GM12878 (cell line): ENCODE measurements at regions not wholly inside any gene's neighbourhood (a gene's known extent, or its start where the extent isn't known, plus 50 kb on each side); places are given as distances from the start of the nearest gene placed in this dataset.
"Not testable (repeated sequence)": the region's sequence is repeated elsewhere in the genome, so short reads cannot be mapped to it uniquely, and the experiment has no call there.

Experiments used
- ATAC-seq: fragments of 200-7000 bp; cut with Tn5 transposase; 3 replicates; pipeline ENCODE4 v1.9.1; 2020; ENCODE audit warnings: mild to moderate bottlenecking, moderate library complexity
- BruUV-seq: library from RNA; stranded (reverse); fragments of 400-500 nt; replicated peaks from 2 replicates; lab custom pipeline; 2021; lab: Mats Ljungman, UMichigan
- CTCF ChIA-PET: fragments of 300-600 bp; sonication (Branson Sonifier 250); formaldehyde crosslinking; extraction: SDS; loops from one replicate; lab custom pipeline; 2021; ENCODE audit warnings: inconsistent platforms; lab: Yijun Ruan, JAX
- POLR2A ChIA-PET: fragments of 350-600 bp; formaldehyde crosslinking; extraction: SDS; loops from one replicate; lab custom pipeline; 2021; ENCODE audit warnings: inconsistent platforms; lab: Charles Lee
- RAD21 ChIA-PET: fragments of 300-600 bp; sonication (Branson Sonifier 250); formaldehyde crosslinking; loops from one replicate; lab custom pipeline; 2023; ENCODE audit warnings: antibody characterized with exemption; ENCODE audit not compliant: unreplicated experiment; lab: Charles Lee
- SMC1A ChIA-PET: fragments of 300-600 bp; sonication (Branson Sonifier 250); formaldehyde crosslinking; loops from one replicate; lab custom pipeline; 2023; ENCODE audit not compliant: unreplicated experiment, uncharacterized antibody; lab: Charles Lee
- DNase-seq: peaks from one replicate; pipeline ENCODE4 v3.0.0-alpha.2; 2011; ENCODE audit warnings: low read depth, low spot score
- FAIRE-seq: peaks from 3 replicates; lab custom pipeline; 2011; peaks lifted over from hg19 to GRCh38; lab: Jason Lieb, UNC
- H2AFZ ChIP-seq: 2 replicates; pipeline ENCODE4 v1.6.0; 2011; ENCODE audit warnings: low read depth, low read length, control low read depth; ENCODE audit not compliant: control insufficient read depth
- H3K27ac ChIP-seq: 2 replicates; pipeline ENCODE4 v1.5.1; 2011; ENCODE audit warnings: control low read depth; ENCODE audit not compliant: control insufficient read depth, insufficient read depth
- H3K27me3 ChIP-seq, 2 experiments: replicated peaks in 1 of 2; 2 replicates each; pipeline versions ENCODE4 v1.6.0 to v1.6.1; 2011; ENCODE audit warnings: low read length in 1 of 2; ENCODE audit not compliant: control insufficient read depth in 2 of 2, insufficient read depth in 2 of 2
- H3K36me3 ChIP-seq, 2 experiments: 2 replicates each; pipeline ENCODE4 v1.5.1; 2011; ENCODE audit warnings: low read length in 1 of 2; ENCODE audit not compliant: control insufficient read depth in 2 of 2, insufficient read depth in 2 of 2
- H3K4me1 ChIP-seq: 2 replicates; pipeline ENCODE4 v1.6.1; 2011; ENCODE audit warnings: mild to moderate bottlenecking, low read length, moderate library complexity, mixed read lengths; ENCODE audit not compliant: control insufficient read depth, insufficient read depth
- H3K4me2 ChIP-seq: 2 replicates; pipeline ENCODE4 v1.6.0; 2011; ENCODE audit warnings: control low read depth; ENCODE audit not compliant: control insufficient read depth, insufficient read depth
- H3K4me3 ChIP-seq: fragments of 200-600 bp; sonication (generic); 2 replicates; pipeline ENCODE4 v1.5.1; 2016
- H3K79me2 ChIP-seq: 2 replicates; pipeline ENCODE4 v1.6.0; 2011; ENCODE audit warnings: low read length; ENCODE audit not compliant: control insufficient read depth, insufficient read depth
- H3K9ac ChIP-seq: 2 replicates; pipeline ENCODE4 v1.8.0; 2011; ENCODE audit warnings: low read length, control low read depth, mixed read lengths; ENCODE audit not compliant: control insufficient read depth, insufficient read depth
- H3K9me3 ChIP-seq: replicated peaks from 3 replicates; pipeline ENCODE4 v1.5.1; 2011; ENCODE audit warnings: mild to moderate bottlenecking, low read length; ENCODE audit not compliant: control insufficient read depth, insufficient read depth
- H4K20me1 ChIP-seq: 2 replicates; pipeline ENCODE4 v1.6.0; 2011; ENCODE audit not compliant: control insufficient read depth, insufficient read depth
- CEBPB ChIP-seq, 2 experiments: fragments of 150-350 bp in 1 of 2; IDR thresholded peaks; 2 replicates each; pipeline ENCODE4 v1.6.1; 2012 to 2014; ENCODE audit warnings: low read depth in 2 of 2, low read length in 2 of 2, borderline replicate concordance in 1 of 2, inconsistent platforms in 1 of 2
- ESRRA ChIP-seq: IDR thresholded peaks from 2 replicates; pipeline ENCODE4 v1.6.1; 2012; ENCODE audit warnings: mild to moderate bottlenecking, low read length, improper control_type of control experiment
- HCFC1 ChIP-seq: fragments of 150-350 bp; IDR thresholded peaks from 2 replicates; pipeline ENCODE4 v1.6.1; 2014; ENCODE audit warnings: low read length
- NR2C1 ChIP-seq: fragments of 450-650 bp; IDR thresholded peaks from 2 replicates; pipeline ENCODE4 v1.6.1; 2017; ENCODE audit warnings: antibody characterized with exemption, mild to moderate bottlenecking, moderate library complexity
- PKNOX1 ChIP-seq: fragments of 450-650 bp; IDR thresholded peaks from 2 replicates; pipeline ENCODE4 v1.6.1; 2016; ENCODE audit warnings: mild to moderate bottlenecking
- POU2F2 ChIP-seq: IDR thresholded peaks from 3 replicates; pipeline ENCODE4 v1.6.1; 2011; ENCODE audit warnings: low read depth, mild to moderate bottlenecking, low read length, borderline replicate concordance
- SUPT20H ChIP-seq: IDR thresholded peaks from 2 replicates; pipeline ENCODE4 v1.6.1; 2011; ENCODE audit warnings: low read depth, mild to moderate bottlenecking, low read length, moderate library complexity, borderline replicate concordance; ENCODE audit not compliant: control insufficient read depth
- TAF1 ChIP-seq: IDR thresholded peaks from 2 replicates; pipeline ENCODE4 v1.6.1; 2011; ENCODE audit warnings: mild to moderate bottlenecking, low read depth, low read length, borderline replicate concordance
- WRNIP1 ChIP-seq: IDR thresholded peaks from 2 replicates; pipeline ENCODE4 v1.6.1; 2011; ENCODE audit warnings: low read depth, low read length, improper control_type of control experiment, borderline replicate concordance
- ZBTB4 ChIP-seq: fragments of 450-650 bp; formaldehyde crosslinking; IDR thresholded peaks from 2 replicates; pipeline ENCODE4 v1.4.0; 2022; ENCODE audit warnings: mild to moderate bottlenecking, moderate library complexity
- WGBS: methylation state at CpG from one replicate; pipeline ENCODE4 v1.1.6; 2016; ENCODE audit warnings: low lambda C conversion rate; ENCODE audit not compliant: insufficient replicate concordance, insufficient coverage; ENCODE audit errors: missing lambda C conversion rate; 5-methylcytosine and 5-hydroxymethylcytosine counted together
- in situ Hi-C: fragments of 300-500 bp; cut with MboI; formaldehyde crosslinking; loops from 9 replicates; pipeline ENCODE4 v1.14.3; 2018; ENCODE audit warnings: mixed read lengths
- intact Hi-C: fragments of 100-400 bp; cut with micrococcal nuclease; formaldehyde crosslinking; loops from one replicate; pipeline ENCODE4 v1.14.2; 2022; ENCODE audit not compliant: unreplicated experiment

GRCh38 chr9:63729021-63729420 is 1556.0 kb downstream of the FOXD4L5 start:
- CTCF ChIA-PET, POLR2A ChIA-PET, H3K79me2 ChIP-seq, H3K4me2 ChIP-seq, FAIRE-seq, H3K4me1 ChIP-seq, H3K4me3 ChIP-seq, DNase-seq, H3K9me3 ChIP-seq, intact Hi-C loops, SMC1A ChIA-PET, H2AFZ ChIP-seq, RAD21 ChIA-PET, H4K20me1 ChIP-seq, H3K27me3 ChIP-seq, ATAC-seq, H3K27ac ChIP-seq, in situ Hi-C loops, BruUV-seq, H3K36me3 ChIP-seq, H3K9ac ChIP-seq: not testable (repeated sequence)
- WGBS, result 0% methylated on average over 3 of the region's 4 CpGs

GRCh38 chr9:63728287-63728686 is 1556.7 kb downstream of the FOXD4L5 start:
- no peak for FAIRE-seq
- no peaks in the 10 kb centered on the region for H4K20me1 ChIP-seq
- no TSS peak for BruUV-seq
- no peak overlapping the region for H2AFZ ChIP-seq
- no peak overlapping the region for H3K4me2 ChIP-seq
- ChIA-PET POLR2A (no interaction called here), RAD21 (no interaction called here), CTCF (no interaction called here), SMC1A (no interaction called here)
- no peak overlapping the region for H3K27ac ChIP-seq
- no peaks in the 10 kb centered on the region for H3K36me3 ChIP-seq
- no peak for ATAC-seq
- no peak overlapping the region for H3K4me3 ChIP-seq
- no peak overlapping the region for H3K9ac ChIP-seq
- TF ChIP-seq NR2C1 (no peak), ZBTB4 (no peak), TAF1 (no peak), HCFC1 (no peak), SUPT20H (no peak), WRNIP1 (no peak), ESRRA (no peak), CEBPB (IDR thresholded peaks at IDR 0.05; ENCODE audit: borderline replicate concordance in 1 of 2, low read depth in 2 of 2, low read length in 2 of 2) (no peak), POU2F2 (no peak), PKNOX1 (no peak)
- no peaks in the 10 kb centered on the region for H3K79me2 ChIP-seq
- WGBS, result 0% methylated on average over 3 of the region's 3 CpGs
- intact Hi-C loops, result no loop called here
- no peaks in the 10 kb centered on the region for H3K9me3 ChIP-seq
- no peaks in the 10 kb centered on the region for H3K27me3 ChIP-seq
- DNase-seq, result no peak
- no peaks in the 10 kb centered on the region for H3K4me1 ChIP-seq
- in situ Hi-C loops, result no loop called here
